IPS-NIHi7 (cell line): ENCODE measurements at regions not wholly inside any gene's neighbourhood (a gene's known extent, or its start where the extent isn't known, plus 50 kb on each side); places are given as distances from the start of the nearest gene placed in this dataset.
"Not testable (repeated sequence)": the region's sequence is repeated elsewhere in the genome, so short reads cannot be mapped to it uniquely, and the experiment has no call there.

ENCODE experiments used
- DNase-seq: peaks from one replicate; pipeline ENCODE4 v3.0.0; 2012; ENCODE audit warnings: mixed read lengths; ENCODE audit errors: extremely low spot score

- DNase-seq, result peak; percentile 77
Observed at GRCh38 chr18:57881818-57882413, 78.8 kb upstream of the ATP8B1 start.

- DNase-seq, result not testable (repeated sequence)
Observed at GRCh38 chr18:57879924-57880323, 76.8 kb upstream of the ATP8B1 start.

GRCh38 chr18:57869221-57869620, 66.1 kb upstream of the ATP8B1 start:
- DNase-seq, result no peak

GRCh38 chr18:57866355-57866754, 63.2 kb upstream of the ATP8B1 start:
- no peak for DNase-seq

GRCh38 chr18:57864615-57865121, 61.6 kb upstream of the ATP8B1 start:
- no peak for DNase-seq

- no peak for DNase-seq
Observed at GRCh38 chr18:57863706-57864105, 60.6 kb upstream of the ATP8B1 start.

- peak; percentile 64 for DNase-seq
Observed at GRCh38 chr18:57859314-57859713, 56.2 kb upstream of the ATP8B1 start.

- no peak for DNase-seq
Observed at GRCh38 chr18:57856557-57857280, 53.6 kb upstream of the ATP8B1 start.

- no peak for DNase-seq
Observed at GRCh38 chr18:57856128-57856527, 53.0 kb upstream of the ATP8B1 start.

GRCh38 chr18:57855551-57855950, 52.4 kb upstream of the ATP8B1 start:
- DNase-seq, result no peak

GRCh38 chr18:57854726-57855125, 51.6 kb upstream of the ATP8B1 start:
- no peak for DNase-seq

GRCh38 chr18:57853864-57854263, 50.7 kb upstream of the ATP8B1 start:
- no peak for DNase-seq

- DNase-seq, result no peak
Observed at GRCh38 chr18:57853133-57853532, 50.0 kb upstream of the ATP8B1 start.
